Retinal pigment epithelial cell (primary cell): ENCODE measurements at regions not wholly inside any gene's neighbourhood (a gene's known extent, or its start where the extent isn't known, plus 50 kb on each side); places are given as distances from the start of the nearest gene placed in this dataset.
"Not testable (repeated sequence)": the region's sequence is repeated elsewhere in the genome, so short reads cannot be mapped to it uniquely, and the experiment has no call there.

Experiments used
- DNase-seq: peaks from one replicate; pipeline ENCODE4 v3.0.0-alpha.2; 2010; ENCODE audit warnings: low read depth
- H3K4me3 ChIP-seq: 2 replicates; pipeline ENCODE4 v1.5.1; 2011; ENCODE audit warnings: mild to moderate bottlenecking, low read length, control low read depth, moderate library complexity
- TF ChIP-seq, protein P1 (sequence below): conservative IDR thresholded peaks from 2 replicates; pipeline ENCODE4 v1.5.1; 2011; ENCODE audit warnings: low read depth, low read length, control low read depth, inconsistent platforms

DNA sequence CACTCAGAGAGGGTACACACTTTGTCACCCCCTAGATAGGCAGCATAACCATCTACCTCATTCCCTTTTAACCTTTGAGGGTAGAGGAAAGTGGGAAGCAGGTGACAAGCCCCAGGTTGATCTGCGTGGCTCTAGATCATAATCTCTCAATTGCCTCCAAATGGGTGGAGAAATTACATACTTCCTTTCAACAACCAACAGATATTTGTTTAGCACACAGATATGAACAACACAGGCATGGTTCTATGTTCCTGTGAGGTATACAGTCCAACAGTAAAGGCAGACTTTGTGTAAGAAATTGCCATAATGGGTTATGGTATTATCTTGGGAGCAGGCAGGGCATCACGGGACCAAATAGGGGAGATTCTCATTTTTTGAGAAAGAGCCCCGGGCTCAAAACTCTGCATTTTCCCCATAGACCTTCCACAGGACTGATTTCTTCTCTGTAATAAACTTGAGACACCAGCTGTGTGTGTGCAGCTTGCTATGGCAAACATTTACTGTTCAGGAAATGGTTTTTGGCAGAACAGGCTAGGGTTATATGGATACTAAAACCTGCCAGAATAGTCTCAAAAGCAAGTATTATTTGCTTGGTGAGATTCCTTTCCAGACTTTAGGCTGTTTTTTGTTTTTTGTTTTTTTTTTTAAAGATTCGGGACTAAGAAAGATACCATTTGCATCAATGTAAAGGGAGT lies 126.2 kb downstream of the CD164 start:
- H3K4me3 ChIP-seq = no peak overlapping the region
- TF ChIP-seq, protein P1, sequence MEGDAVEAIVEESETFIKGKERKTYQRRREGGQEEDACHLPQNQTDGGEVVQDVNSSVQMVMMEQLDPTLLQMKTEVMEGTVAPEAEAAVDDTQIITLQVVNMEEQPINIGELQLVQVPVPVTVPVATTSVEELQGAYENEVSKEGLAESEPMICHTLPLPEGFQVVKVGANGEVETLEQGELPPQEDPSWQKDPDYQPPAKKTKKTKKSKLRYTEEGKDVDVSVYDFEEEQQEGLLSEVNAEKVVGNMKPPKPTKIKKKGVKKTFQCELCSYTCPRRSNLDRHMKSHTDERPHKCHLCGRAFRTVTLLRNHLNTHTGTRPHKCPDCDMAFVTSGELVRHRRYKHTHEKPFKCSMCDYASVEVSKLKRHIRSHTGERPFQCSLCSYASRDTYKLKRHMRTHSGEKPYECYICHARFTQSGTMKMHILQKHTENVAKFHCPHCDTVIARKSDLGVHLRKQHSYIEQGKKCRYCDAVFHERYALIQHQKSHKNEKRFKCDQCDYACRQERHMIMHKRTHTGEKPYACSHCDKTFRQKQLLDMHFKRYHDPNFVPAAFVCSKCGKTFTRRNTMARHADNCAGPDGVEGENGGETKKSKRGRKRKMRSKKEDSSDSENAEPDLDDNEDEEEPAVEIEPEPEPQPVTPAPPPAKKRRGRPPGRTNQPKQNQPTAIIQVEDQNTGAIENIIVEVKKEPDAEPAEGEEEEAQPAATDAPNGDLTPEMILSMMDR = no peak
- no peak for DNase-seq

- H3K4me3 ChIP-seq = no peak overlapping the region
- TF ChIP-seq, protein P1 = no peak
Observed at GRCh38 chr6:109255087-109255486, 127.2 kb downstream of the CD164 start.

GRCh38 chr6:109253366-109253765 lies 128.9 kb downstream of the CD164 start:
- TF ChIP-seq, protein P1 = no peak
- H3K4me3 ChIP-seq = no peak overlapping the region
- no peak for DNase-seq

More at GRCh38 chr6:109255087-109255486, 127.2 kb downstream of the CD164 start:
- DNase-seq = no peak

GRCh38 chr6:109252261-109253041 lies 129.8 kb downstream of the CD164 start:
- TF ChIP-seq, protein P1 = no peak
- no peak overlapping the region for H3K4me3 ChIP-seq
- DNase-seq = no peak

DNA sequence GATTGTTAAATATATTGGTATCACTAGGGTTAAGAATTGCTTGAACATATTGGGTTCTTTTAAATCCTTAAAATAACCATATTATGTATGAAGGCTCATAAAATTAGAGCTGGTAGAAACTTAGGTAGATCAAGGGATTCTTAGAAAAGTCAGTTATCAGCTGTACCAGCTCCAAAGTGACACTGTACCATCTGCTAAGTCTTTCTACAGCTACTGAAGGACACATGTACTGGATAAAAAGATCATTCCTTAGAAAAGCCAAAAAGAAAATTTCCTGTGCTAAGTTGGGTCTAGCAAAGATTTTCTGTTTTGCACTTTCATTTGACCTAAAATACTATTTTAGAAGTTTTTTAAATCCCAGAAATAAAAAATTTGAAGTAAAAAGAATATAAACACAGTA lies 130.4 kb downstream of the CD164 start:
- TF ChIP-seq, protein P1 = no peak
- no peak overlapping the region for H3K4me3 ChIP-seq
- no peak for DNase-seq

DNA sequence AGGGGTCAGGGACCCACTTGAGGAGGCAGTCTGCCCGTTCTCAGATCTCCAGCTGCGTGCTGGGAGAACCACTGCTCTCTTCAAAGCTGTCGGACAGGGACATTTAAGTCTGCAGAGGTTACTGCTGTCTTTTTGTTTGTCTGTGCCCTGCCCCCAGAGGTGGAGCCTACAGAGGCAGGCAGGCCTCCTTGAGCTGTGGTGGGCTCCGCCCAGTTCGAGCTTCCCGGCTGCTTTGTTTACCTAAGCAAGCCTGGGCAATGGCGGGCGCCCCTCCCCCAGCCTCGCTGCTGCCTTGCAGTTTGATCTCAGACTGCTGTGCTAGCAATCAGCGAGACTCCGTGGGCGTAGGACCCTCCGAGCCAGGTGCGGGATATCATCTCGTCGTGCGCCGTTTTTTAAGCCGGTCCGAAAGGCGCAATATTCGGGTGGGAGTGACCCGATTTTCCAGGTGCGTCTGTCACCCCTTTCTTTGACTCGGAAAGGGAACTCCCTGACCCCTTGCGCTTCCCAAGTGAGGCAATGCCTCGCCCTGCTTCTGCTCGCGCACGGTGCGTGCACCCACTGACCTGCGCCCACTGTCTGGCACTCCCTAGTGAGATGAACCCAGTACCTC lies 131.6 kb downstream of the CD164 start:
- DNase-seq, H3K4me3 ChIP-seq: not testable (repeated sequence)
